ENCODE measurements at regions not wholly inside any gene's neighbourhood (a gene's known extent, or its start where the extent isn't known, plus 50 kb on each side); places are given as distances from the start of the nearest gene placed in this dataset.

- TF ChIP-seq GATA2 (IDR thresholded peaks at IDR 0.05; ENCODE audit: low read depth, low read length): no peak
- no peak for TF ChIP-seq GATA3 (IDR thresholded peaks at IDR 0.05; ENCODE audit: low read depth, low read length)
Measured at GRCh38 chr13:65836066-65836465, 1394.1 kb downstream of the PCDH9 start.
